ENCODE measurements at regions not wholly inside any gene's neighbourhood (a gene's known extent, or its start where the extent isn't known, plus 50 kb on each side); places are given as distances from the start of the nearest gene placed in this dataset.
"Not testable (repeated sequence)": the region's sequence is repeated elsewhere in the genome, so short reads cannot be mapped to it uniquely, and the experiment has no call there.

DNA sequence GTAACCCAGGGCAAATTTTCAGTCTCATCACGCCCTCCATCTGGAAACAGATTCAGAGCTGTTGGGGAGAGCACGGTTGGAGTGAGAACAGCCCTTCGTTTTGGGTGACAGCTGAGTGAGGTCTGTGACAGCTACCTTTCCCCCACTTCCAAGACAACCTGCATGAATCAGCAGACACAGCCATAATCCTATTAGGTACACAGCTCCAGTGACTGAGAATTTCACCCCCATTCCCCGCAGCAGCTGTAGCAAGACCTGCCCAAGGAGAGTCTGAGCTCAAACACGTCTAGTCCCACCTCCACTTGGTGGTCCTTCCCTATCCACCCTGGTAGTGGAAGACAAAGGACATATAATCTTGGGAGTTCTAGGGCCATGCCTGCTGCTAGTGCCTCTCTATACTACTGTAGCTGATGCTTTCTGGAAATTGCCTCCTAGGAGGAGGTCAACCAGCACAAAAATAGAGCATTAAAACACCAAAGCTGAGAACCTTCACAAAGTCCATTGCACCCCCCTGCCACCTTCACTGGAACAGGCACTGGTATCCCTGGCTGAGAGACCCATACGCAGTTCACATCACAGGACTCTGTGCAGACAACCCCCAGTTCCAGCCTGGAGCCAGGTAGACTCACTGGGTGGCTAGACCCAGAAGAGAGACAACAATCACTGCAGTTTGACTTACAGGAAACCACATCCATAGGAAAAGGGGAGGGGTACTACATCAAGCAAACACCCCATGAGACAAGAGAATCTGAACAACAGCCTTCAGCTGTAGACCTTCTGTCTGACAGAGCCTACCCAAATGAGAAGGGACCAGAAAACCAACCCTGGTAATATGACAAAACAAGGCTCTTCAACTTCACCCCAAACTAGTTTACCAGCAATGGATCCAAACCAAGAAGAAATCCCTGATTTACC, 448.6 kb upstream of the CBLB start:
- DNase-seq, result no peak

DNA sequence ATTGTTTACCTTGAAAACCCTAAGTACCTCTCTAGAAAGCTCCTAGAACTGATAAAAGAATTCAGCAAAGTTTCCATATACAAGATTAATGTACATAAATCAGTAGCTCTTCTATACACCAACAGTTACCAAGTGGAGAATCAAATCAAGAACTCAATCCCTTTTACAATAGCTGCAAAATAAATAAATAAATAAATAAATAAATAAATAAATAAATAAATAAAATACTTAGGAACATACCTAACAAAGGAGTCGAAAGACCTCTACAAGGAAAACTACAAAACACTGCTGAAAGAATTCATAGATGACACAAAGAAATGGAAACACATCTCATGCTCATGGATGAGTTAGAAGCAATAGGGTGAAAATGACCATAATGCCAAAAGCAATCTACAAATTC, 452.6 kb upstream of the CBLB start:
- not testable (repeated sequence) for DNase-seq

DNA sequence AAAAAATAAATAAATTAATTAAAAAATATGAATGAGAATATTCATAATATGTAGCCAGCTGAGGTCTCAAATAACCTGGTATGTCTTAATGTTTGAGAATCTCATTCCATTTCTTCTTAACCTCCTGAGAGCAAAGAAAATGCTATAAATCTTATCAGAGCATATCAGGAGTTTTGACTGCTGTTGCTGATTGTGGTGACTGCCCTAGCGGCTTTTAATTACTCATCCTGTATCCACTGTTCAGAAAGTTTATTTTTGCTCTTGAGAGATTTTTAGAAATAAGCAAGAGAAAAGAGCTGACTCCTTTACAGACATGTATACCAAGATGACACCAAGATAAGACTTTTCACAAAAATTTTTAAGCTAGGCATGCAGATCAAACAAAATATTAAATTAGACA, 454.8 kb upstream of the CBLB start:
- DNase-seq, result no peak

GRCh38 chr3:106326941-106327695, 458.3 kb upstream of the CBLB start:
- no peak for DNase-seq

- DNase-seq, result no peak
Measured at GRCh38 chr3:106327696-106328025, 458.8 kb upstream of the CBLB start.

DNA sequence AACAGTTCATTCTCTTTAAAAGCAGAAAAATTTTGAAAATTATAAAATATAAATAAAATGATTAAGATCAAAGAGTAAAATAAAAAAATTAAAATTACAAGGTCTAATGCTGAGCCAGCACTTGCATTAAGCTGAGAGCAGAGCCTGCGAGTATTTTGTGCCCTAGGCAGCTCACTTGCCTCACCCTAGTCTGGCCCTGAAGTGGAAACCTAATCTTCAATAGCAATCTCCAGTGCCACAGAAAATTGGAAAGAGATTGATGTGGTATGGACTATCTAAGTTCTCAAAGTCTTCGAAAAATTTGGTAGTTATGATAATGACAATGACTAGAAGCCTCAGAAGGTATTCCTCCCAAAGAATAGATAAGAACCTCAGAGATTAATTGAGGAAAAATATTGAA, 459.4 kb upstream of the CBLB start:
- DNase-seq, result no peak

GRCh38 chr3:106329521-106329920, 460.7 kb upstream of the CBLB start:
- no peak for DNase-seq

GRCh38 chr3:106331636-106332035, 462.8 kb upstream of the CBLB start:
- no peak for DNase-seq

DNA sequence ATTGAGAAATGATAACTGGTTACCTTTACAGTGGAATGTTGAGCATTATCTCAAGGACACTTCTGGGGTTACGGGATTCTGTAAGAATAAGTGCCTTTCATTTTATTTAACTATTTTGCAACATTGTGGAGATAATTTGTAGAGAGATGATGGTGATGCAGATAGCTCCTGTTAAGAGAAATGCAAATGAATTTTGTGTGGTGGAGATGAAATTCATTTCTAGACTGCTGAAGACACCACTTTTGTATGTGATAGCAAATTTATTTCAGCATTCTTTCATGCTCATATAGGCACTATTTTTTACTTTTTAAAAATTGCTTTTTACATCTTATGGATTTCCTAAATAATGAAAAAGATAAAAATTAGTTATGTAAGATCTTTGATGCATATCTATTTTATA, 463.3 kb upstream of the CBLB start:
- DNase-seq, result no peak

- no peak for DNase-seq
Measured at GRCh38 chr3:106332884-106333283, 464.1 kb upstream of the CBLB start.

- no peak for DNase-seq
Measured at GRCh38 chr3:106333911-106334618, 465.3 kb upstream of the CBLB start.

- DNase-seq, result no peak
Measured at GRCh38 chr3:106336619-106337018, 467.8 kb upstream of the CBLB start.

- DNase-seq, result no peak
Measured at GRCh38 chr3:106337116-106337515, 468.3 kb upstream of the CBLB start.

GRCh38 chr3:106338582-106339214, 469.9 kb upstream of the CBLB start:
- DNase-seq, result no peak

DNA sequence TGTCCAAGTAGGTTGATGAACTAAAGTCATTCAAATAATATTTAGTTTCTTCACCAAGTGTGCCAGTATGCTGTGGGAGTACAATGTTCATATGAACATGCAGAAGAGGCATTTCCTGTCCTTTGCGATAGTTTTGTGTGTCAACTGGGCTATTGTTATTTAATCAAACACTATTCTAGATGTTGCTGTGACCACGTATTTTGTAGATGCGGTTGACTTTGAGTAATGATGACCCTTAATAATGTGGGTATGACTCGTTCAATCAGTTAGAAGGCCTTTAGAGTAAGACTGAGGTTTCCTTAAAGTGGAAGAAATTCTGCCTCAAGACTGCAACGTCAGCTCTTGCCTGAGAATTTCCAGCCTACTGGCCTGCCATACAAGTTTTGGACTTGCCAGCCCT, 470.7 kb upstream of the CBLB start:
- no peak for DNase-seq

DNA sequence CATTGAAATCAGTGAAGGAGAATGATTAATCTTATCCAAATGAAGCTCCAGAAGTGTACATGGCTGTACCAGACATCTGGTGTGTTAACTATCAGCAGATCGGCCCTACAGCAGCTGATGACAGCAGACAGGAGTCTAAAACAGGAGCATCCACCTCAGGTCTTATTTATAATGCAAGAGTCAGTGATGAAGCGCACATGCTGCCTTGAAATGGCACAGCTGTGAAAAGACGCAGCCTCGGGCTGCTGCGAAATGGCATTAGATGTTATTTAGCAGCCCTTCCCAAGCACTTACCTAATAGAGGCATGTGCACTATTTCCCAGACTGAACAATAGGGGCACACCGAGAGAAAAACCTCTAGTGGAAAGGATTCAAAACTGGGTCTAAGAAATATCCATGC, 472.3 kb upstream of the CBLB start:
- no peak for DNase-seq

DNA sequence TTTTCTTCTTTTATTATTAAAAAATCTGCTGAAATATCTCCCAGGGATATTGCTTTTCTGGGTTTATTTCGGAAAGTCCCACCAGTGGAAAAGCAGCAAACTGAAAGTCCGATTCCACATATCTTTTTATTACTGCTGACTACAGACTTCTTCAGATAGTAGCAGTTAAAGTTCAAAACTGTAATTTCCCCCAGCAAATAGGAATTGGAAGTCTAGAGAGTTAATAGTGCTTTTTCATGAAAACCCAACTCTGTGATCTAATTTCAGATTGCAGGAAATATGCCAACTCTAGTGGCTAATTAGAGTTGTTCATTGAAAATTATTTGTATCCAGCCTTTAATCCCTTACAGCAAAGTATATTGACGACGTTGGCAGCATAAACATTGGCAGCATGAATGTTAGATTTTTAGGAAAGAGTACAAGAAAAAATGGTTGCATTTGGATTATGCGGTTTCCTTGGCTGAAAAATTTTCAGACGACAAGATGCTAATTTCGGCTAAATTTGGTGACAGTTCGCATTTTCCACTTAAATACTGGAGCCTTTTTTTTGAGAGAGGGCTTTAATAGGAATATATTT, 472.9 kb upstream of the CBLB start:
- no peak for DNase-seq

GRCh38 chr3:106342386-106342785, 473.6 kb upstream of the CBLB start:
- DNase-seq, result no peak

GRCh38 chr3:106343811-106344210, 475.0 kb upstream of the CBLB start:
- no peak for DNase-seq

DNA sequence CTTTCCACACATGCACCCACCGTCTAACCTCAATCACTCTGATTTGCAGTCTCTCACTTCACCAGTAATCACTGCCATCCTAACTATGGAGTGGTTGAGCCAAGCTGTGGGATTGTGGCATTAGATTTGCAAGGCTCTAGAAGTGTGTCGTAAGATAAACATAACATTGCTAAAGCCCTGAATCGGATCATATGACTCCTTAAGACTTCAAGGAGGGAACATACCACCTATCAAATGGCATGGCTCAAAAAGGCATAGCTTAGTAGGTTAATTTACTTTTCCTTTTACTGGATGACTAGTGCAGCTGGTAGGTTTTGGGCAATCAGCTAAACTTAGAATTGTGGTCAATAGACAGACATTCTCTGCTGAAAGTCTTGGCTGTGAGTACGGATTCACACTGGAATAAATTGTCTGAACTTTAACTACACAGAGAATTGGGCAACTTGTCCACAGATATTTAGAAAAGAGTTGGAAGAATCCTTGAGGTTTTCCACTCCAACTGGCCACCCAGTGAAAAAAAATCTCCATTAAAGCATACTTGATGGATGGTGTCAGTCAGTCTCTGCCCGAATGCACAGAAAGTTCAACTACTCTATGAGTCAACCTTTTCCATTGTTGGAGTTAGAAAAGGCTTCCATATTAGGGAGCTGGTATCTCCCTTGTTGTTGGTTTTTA, 476.7 kb upstream of the CBLB start:
- DNase-seq, result no peak

GRCh38 chr3:106347350-106347749, 478.5 kb upstream of the CBLB start:
- DNase-seq, result no peak

Data from left kidney (tissue), 1 donor.